GM21447 (cell line): ENCODE measurements at regions not wholly inside any gene's neighbourhood (a gene's known extent, or its start where the extent isn't known, plus 50 kb on each side); places are given as distances from the start of the nearest gene placed in this dataset.
"Not testable (repeated sequence)": the region's sequence is repeated elsewhere in the genome, so short reads cannot be mapped to it uniquely, and the experiment has no call there.

Experiments
- ATAC-seq: cut with Tn5 transposase; IDR thresholded peaks from one replicate; pipeline ENCODE4 v1.9.1; 2021; ENCODE audit not compliant: unreplicated experiment

- ATAC-seq = not testable (repeated sequence)
Observed at GRCh38 chr14:105730731-105731130, 204.3 kb downstream of the TMEM121 start.

DNA sequence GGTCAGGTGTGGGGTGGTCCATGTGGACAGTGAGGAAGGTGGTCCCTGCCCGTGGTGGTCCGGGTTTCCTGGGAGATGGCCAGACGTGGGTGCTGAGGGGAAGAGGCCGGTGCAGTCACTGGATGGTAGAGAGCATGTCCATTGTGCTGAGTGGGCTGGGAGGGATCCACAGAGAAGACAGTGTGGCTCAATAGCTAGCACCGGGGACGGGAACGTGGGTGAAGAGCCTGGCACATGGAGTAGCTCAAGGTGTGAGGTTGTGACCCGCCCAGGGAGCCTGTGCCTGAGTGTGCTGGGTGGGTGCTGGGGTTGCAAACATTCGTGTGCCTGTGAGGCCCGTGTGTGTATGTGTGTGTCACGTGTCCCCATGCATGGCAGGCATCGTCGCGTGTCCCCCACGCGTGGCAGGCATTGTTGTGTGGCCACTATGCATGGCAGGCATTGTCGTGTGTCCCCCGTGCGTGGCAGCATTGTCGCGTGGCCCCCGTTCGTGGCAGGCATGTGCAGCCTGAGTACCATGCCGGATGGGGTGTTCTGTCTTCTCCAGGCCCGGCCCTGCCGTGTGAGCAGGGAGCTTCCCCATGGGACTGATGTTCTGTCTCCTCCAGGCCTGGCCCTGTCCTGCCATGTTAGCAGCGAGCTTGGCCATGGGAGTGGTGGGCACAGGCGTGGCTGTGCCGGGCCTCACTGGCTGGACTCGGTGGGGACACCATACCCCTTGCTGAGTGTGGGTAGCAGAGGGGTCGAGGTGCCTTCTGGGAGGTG lies 205.0 kb downstream of the TMEM121 start:
- not testable (repeated sequence) for ATAC-seq

- no peak for ATAC-seq
Observed at GRCh38 chr14:105733081-105734065, 207.0 kb downstream of the TMEM121 start.

DNA sequence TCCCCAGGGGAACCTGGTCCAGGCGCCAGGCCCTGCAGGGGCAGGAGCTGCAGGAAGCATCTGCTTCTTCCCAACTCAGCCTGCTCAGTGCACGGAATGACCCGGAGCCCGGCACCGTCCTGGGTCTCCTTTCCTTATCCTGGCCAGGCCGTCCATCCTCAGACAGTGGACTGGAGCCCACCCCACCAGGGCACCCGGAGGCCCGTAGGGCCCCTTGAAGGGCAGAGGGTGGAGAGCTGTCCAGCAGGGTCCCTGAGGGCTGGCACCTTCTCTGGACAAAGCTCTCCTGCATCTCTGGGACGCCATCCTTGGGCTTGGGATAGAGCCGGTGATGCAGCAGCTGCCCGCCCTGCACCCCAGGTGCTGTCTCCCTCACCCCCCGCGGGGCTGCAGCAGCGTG lies 207.9 kb downstream of the TMEM121 start:
- ATAC-seq = not testable (repeated sequence)

GRCh38 chr14:105736331-105736730 lies 209.9 kb downstream of the TMEM121 start:
- not testable (repeated sequence) for ATAC-seq

DNA sequence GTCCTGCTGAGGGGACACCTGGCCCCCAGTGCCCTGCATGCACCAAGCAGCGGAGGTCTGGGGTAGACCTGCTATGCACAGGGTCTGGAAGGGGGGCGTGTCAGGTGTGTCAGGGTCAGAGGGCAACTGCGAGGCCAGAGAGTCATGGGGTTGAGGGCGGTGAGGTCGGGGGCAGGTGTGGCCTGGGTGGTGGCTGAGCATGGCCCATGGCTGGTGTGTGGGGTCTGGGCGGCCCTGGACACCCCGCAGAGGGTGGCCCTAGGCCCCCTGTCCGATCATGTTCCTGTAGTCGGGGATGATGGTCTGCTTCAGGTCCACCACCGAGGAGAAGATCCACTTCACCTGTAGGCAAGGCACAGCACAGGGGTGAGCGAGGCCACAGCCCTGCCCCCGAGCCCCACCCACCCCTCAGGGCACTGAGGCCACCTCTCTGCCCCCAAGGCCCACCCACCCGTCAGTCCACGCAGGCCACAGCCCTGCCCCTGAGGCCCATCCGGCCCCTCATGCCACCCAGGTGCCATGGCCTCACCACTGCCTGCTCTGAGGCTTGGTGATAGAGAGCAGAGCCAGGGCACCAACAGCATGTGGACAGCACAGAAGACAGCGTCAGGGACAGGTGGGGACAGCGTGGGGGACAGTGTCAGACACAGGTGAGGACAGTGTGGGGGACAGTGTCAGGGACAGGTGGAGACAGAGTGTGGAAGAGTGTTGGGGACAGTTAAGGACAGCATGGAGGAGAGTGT lies 211.3 kb downstream of the TMEM121 start:
- ATAC-seq = no peak

GRCh38 chr14:105738638-105739037 lies 212.3 kb downstream of the TMEM121 start:
- no peak for ATAC-seq

GRCh38 chr14:105739331-105740102 lies 213.1 kb downstream of the TMEM121 start:
- no peak for ATAC-seq

GRCh38 chr14:105740272-105740671 lies 213.9 kb downstream of the TMEM121 start:
- not testable (repeated sequence) for ATAC-seq

DNA sequence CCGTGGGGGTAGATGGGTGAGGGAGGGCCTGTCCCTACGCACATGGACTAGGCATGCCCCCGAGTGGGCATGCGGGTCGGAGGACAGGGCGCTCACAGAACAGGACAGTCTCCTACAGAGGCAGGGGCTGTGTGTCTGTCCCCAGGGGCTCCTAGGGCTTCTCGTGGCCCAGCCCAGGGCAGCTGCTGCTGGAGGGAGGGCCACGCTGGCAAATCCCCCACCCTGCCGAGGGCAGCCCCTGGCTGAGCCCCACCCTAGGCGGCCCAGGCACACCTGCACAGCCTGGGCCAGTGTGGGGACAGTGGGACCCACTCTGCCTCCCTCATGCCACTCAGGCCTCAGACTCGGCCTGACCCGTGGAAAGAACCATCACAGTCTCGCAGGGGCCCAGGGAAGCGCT lies 214.6 kb downstream of the TMEM121 start:
- not testable (repeated sequence) for ATAC-seq

DNA sequence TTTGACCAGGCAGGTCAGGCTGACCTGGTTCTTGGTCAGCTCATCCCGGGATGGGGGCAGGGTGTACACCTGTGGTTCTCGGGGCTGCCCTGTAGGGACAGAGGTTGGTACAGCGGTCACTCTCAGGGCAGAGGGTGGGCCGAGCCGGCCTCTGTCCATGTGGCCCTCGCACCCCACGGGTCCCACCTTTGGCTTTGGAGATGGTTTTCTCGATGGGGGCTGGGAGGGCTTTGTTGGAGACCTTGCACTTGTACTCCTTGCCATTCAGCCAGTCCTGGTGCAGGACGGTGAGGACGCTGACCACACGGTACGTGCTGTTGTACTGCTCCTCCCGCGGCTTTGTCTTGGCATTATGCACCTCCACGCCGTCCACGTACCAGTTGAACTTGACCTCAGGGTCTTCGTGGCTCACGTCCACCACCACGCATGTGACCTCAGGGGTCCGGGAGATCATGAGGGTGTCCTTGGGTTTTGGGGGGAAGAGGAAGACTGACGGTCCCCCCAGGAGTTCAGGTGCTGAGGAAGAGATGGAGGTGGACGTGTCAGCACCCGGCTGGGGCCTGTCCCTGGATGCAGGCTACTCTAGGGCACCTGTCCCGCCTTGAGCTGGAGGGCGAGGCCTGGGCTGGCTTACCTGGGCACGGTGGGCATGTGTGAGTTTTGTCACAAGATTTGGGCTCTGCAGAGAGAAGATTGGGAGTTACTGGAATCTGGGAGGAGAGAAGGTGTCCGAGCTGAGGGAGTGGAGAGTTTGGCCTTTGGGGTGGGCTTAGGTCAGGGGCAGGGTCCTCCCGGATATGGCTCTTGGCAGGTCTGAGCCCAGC lies 215.5 kb downstream of the TMEM121 start:
- ATAC-seq = not testable (repeated sequence)

- ATAC-seq = no peak
Observed at GRCh38 chr14:105742531-105742848, 216.1 kb downstream of the TMEM121 start.

DNA sequence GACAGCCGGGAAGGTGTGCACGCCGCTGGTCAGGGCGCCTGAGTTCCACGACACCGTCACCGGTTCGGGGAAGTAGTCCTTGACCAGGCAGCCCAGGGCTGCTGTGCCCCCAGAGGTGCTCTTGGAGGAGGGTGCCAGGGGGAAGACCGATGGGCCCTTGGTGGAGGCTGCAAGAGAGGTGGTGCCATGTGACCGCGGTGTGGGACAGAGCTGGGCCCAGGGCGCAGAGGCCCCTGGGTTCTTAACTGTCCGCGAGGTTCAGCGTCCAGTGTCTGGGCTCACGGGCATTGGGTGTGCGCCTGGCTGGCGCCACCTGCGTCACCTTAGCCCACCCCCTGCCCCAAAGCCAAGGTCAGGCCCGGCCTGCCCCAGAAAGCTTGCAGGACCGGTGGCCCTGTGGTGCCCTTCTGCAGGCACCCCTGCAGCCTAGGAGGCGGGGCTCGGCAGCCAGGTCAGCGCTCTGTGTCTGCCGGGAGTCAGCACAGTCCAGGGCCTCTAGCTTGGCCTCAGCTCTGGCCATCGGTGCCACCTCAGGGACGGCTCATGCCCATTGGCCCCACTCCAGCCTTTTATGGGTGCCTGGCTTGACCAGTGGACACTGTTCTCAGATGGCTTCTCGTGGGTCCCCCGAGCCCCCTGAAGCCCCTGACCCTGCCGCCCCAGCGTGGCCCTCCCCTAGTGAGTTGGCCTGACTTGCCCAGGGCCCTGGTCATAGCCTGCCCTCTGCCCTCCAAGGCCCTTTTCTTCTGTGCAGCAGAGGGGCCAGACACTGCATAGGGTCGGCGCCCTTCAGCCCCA lies 216.7 kb downstream of the TMEM121 start:
- ATAC-seq = not testable (repeated sequence)

GRCh38 chr14:105744213-105744787 lies 217.9 kb downstream of the TMEM121 start:
- ATAC-seq = not testable (repeated sequence)

DNA sequence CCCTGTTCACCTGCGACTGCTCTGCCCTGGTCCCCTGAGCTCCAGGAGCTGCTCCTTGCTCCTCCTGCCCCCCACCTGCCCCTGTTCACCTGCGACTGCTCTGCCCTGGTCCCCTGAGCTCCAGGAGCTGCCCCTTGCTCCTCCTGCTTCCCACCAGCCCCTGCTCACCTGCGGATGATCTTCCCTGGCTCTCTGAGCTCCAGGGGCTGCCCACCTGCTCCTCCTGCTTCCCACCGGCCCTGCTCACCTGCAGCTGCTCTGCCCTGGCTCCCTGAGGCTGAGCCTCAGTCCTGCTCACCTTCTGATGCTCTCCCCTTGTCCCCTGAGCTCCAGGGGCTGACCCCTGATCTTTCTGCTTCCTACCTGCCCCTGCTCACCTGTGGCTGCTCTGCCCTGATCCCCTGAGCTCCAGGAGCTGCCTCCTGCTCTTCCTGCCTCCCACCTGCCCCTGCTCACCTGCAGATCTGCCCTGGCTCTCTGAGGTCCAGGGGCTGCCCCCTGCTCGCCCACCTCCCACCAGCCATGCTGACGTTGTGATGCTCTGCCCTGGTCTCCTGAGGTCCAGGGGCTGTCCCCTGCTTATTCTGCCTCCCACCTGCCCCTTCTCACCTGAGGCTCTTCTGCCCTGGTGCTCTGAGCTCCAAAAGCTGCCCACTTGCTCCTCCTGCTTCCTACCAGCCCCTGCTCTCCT lies 219.2 kb downstream of the TMEM121 start:
- no peak for ATAC-seq

DNA sequence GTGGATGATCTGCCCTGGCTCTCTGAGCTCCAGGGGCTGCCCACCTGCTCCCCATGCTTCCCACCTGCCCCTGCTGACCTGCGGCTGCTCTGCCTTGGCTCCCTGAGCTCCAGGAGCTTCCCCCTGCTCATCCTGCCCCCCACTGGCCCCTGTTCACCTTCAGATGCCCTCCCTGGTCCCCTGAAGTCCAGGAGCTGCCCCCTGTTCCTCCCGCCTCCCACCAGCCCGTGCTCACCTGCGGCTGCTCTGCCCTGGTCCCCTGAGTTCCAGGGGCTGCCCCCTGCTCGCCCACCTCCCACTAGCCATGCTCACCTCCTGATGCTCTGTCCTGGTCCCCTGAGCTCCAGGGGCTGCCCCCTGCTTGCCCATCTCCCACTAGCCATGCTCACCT lies 219.7 kb downstream of the TMEM121 start:
- ATAC-seq = no peak

DNA sequence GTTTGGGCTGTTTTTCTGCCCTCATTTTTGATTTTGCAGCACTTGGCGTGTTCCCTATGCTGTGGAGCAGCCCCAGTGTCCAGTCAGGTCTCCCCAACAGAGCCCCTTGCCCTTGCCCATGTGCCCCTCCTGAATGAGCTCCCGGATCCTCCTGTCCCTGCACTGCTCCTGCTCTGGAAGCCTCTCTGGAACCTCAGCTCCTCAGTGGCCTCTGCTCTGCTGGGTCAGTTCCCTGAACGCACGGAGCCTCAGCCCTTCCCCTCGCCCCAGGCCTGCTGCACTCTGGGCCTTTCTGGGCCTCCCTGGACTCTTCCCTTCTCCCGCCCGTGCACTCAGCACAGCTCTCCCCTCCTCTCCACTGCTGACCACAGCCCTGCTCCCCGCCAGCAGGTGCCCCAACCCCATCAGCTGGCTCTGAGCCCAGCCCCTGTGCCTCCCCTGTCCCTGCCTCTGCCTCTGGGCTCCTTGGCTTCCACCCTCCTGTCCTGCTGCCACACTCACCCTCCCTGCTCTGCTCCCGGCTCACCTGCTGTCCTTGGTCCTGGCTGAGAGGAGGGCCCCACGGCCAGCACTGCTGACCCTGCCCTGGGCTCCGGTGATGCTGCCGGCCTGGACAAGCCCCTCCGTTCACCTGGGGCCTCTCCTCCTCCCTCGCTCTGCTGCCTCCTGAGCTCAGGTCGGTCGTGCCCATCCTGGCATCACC lies 220.6 kb downstream of the TMEM121 start:
- ATAC-seq = not testable (repeated sequence)
